ENCODE measurements at regions not wholly inside any gene's neighbourhood (a gene's known extent, or its start where the extent isn't known, plus 50 kb on each side); places are given as distances from the start of the nearest gene placed in this dataset.

DNA sequence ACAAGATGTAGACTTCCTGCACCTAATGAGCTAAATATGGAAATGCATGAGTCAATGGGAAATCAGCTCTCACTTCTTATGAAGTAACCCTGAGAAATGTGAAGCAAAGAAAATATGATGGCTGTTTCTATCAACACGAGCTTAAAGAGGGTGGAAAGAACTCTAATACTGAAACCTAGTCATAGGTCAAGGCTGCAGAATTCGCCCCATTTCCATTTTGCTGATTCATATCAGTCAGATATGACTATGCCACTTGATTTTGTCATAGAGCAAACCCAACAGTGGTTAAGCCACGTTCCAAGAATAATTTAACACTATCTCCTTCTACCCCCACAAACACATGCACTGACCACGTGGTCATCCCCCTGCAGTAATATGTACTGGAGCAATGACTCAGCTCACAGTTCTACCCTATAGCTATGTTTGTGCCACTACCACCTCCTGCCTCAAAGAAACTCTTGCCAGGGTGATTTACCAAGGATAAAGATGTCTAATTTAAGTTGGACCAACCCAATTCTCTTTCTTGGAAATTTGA lies 157.5 kb downstream of the TMTC3 start:
- DNase-seq (ENCODE audit: low read depth, low spot score) (peak; percentile 96), FAIRE-seq (peak; percentile 50)
- Histone ChIP-seq H2AFZ (ENCODE audit: low read depth, low read length) (peak overlapping the region; percentile 7), H3K79me2 (ENCODE audit: control insufficient read depth, insufficient read depth, low read length) (no peaks in the 10 kb centered on the region), H3K4me1 (ENCODE audit: control insufficient read depth, extremely low read depth, insufficient read depth, low read length) (peaks cover 27% of the 10 kb centered on the region), H3K36me3 (ENCODE audit: control insufficient read depth in 2 of 2, extremely low read depth in 1 of 2, insufficient read depth in 2 of 2, low read length in 2 of 2) (no peaks in the 10 kb centered on the region), H3K9ac (replicated peaks; ENCODE audit: extremely low read depth, insufficient read depth, low read length) (peak overlapping the region; percentile 37), H3K4me3 (replicated peaks in 1 of 3; ENCODE audit: insufficient read depth in 1 of 3, low read depth in 1 of 3, low read length in 3 of 3) (no peak overlapping the region), H3K9me1 (replicated peaks; ENCODE audit: control insufficient read depth, extremely low read depth, insufficient read depth, low read length) (no peaks in the 10 kb centered on the region), H3K27ac (ENCODE audit: insufficient read depth, low read depth, low read length) (peak overlapping the region; percentile 88), H3K9me3 (replicated peaks; ENCODE audit: control insufficient read depth, insufficient read depth, low read length) (no peaks in the 10 kb centered on the region), H3K27me3 (ENCODE audit: control insufficient read depth in 2 of 2, insufficient read depth in 2 of 2, low read length in 2 of 2) (no peaks in the 10 kb centered on the region), H4K20me1 (replicated peaks; ENCODE audit: control insufficient read depth, extremely low read depth, insufficient read depth, low read length) (no peaks in the 10 kb centered on the region), H3K4me2 (ENCODE audit: insufficient read depth, low read length) (peak overlapping the region; percentile 69)
- dilution Hi-C loops (cut with MboI; ENCODE audit: extremely low pct_ligation_motif_present, low sequenced_read_pairs) (no loop called here), intact Hi-C loops (cut with micrococcal nuclease) (loop anchor here (1.0 to 5.0 kb wide), 7 partner anchors 10 to 598 kb away; partner anchors contain the start of genes CEP290 and TMTC3)
- ChIA-PET CTCF (interaction anchor here (0.7 to 1.4 kb wide), 9 partner anchors 9 to 694 kb away, joined by 3 to 7 read pairs (median 3); no protein-coding TSS in a partner anchor), POLR2A (no interaction called here)
- no TSS peak for BruUV-seq (replicated peaks)
- peak; percentile 80 for TF ChIP-seq POLR2AphosphoS5 (IDR thresholded peaks at IDR 0.05; ENCODE audit: insufficient read depth, low read depth, low read length)
- TF ChIP-seq MAX (IDR thresholded peaks at IDR 0.05; ENCODE audit: insufficient read depth, insufficient read length), result peak; percentile 96
- TF ChIP-seq JUN (IDR thresholded peaks at IDR 0.05; ENCODE audit: borderline replicate concordance, insufficient read depth, insufficient read length, low read depth), result peak; percentile 83
- TF ChIP-seq MYC (IDR thresholded peaks at IDR 0.05; ENCODE audit: low read depth, low read length), result peak; percentile 87
- TF ChIP-seq, protein P1, sequence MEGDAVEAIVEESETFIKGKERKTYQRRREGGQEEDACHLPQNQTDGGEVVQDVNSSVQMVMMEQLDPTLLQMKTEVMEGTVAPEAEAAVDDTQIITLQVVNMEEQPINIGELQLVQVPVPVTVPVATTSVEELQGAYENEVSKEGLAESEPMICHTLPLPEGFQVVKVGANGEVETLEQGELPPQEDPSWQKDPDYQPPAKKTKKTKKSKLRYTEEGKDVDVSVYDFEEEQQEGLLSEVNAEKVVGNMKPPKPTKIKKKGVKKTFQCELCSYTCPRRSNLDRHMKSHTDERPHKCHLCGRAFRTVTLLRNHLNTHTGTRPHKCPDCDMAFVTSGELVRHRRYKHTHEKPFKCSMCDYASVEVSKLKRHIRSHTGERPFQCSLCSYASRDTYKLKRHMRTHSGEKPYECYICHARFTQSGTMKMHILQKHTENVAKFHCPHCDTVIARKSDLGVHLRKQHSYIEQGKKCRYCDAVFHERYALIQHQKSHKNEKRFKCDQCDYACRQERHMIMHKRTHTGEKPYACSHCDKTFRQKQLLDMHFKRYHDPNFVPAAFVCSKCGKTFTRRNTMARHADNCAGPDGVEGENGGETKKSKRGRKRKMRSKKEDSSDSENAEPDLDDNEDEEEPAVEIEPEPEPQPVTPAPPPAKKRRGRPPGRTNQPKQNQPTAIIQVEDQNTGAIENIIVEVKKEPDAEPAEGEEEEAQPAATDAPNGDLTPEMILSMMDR (IDR thresholded peaks at IDR 0.05; ENCODE audit: extremely low read depth in 1 of 2, insufficient read depth in 1 of 2, low read depth in 1 of 2, low read length in 2 of 2), result no peak
- peak; percentile 31 for TF ChIP-seq POLR2A (IDR thresholded peaks at IDR 0.05; ENCODE audit: low read depth, low read length)
- TF ChIP-seq GATA2 (IDR thresholded peaks at IDR 0.05; ENCODE audit: insufficient read depth, insufficient read length, low read depth, low read length), result peak; percentile 95
- no peak for TF ChIP-seq EZH2 (IDR thresholded peaks at IDR 0.05; ENCODE audit: borderline replicate concordance, low read depth, low read length, severe bottlenecking)
- peak; percentile 87 for TF ChIP-seq FOS (IDR thresholded peaks at IDR 0.05; ENCODE audit: borderline replicate concordance, insufficient read depth, low read length)

Measured in endothelial cell of umbilical vein (primary cell).